H9 (cell line): ENCODE measurements at regions not wholly inside any gene's neighbourhood (a gene's known extent, or its start where the extent isn't known, plus 50 kb on each side); places are given as distances from the start of the nearest gene placed in this dataset.

Source experiments
- DNase-seq: peaks from one replicate; pipeline ENCODE4 v3.0.0-alpha.2; 2017
- H2AFZ ChIP-seq: one replicate; pipeline ENCODE4 v1.6.1; 2013; ENCODE audit warnings: mild to moderate bottlenecking, low read length, control low read depth, moderate library complexity
- H2AK5ac ChIP-seq: 2 replicates; pipeline ENCODE4 v1.6.1; 2013; ENCODE audit warnings: low read length, control low read depth, mixed read lengths; ENCODE audit not compliant: insufficient read length
- H2BK120ac ChIP-seq: one replicate; pipeline ENCODE4 v1.6.1; 2013; ENCODE audit warnings: low read depth, mild to moderate bottlenecking, low read length, control low read depth, inconsistent platforms; ENCODE audit not compliant: poor library complexity, severe bottlenecking
- H2BK12ac ChIP-seq: 2 replicates; pipeline ENCODE4 v1.6.1; 2013; ENCODE audit warnings: low read length, control low read depth, mixed read lengths, low read depth; ENCODE audit not compliant: insufficient read length
- H2BK15ac ChIP-seq: 2 replicates; pipeline ENCODE4 v1.6.1; 2013; ENCODE audit warnings: low read depth, low read length, control low read depth
- H2BK20ac ChIP-seq: one replicate; pipeline ENCODE4 v1.6.1; 2013; ENCODE audit warnings: low read depth, mild to moderate bottlenecking, low read length, control low read depth, inconsistent platforms; ENCODE audit not compliant: poor library complexity, severe bottlenecking
- H2BK5ac ChIP-seq: 2 replicates; pipeline ENCODE4 v1.6.1; 2013; ENCODE audit warnings: low read length, control low read depth, mixed read lengths; ENCODE audit not compliant: insufficient read length
- H3K14ac ChIP-seq: 2 replicates; pipeline ENCODE4 v1.6.1; 2013; ENCODE audit warnings: low read length, control low read depth; ENCODE audit not compliant: insufficient read depth
- H3K18ac ChIP-seq: 2 replicates; pipeline ENCODE4 v1.6.1; 2013; ENCODE audit warnings: low read depth, mild to moderate bottlenecking, mixed read lengths, low read length, control low read depth; ENCODE audit not compliant: insufficient read length
- H3K23ac ChIP-seq: 2 replicates; pipeline ENCODE4 v1.6.1; 2013; ENCODE audit warnings: low read length, control low read depth, mixed read lengths, low read depth; ENCODE audit not compliant: insufficient read length
- H3K23me2 ChIP-seq: 2 replicates; pipeline ENCODE4 v1.6.1; 2013; ENCODE audit warnings: low read depth, mild to moderate bottlenecking, mixed read lengths, low read length, control low read depth; ENCODE audit not compliant: insufficient read length, poor library complexity, severe bottlenecking
- H3K27ac ChIP-seq: 2 replicates; pipeline ENCODE4 v1.5.1; 2013; ENCODE audit warnings: low read length, control low read depth, mixed read lengths, low read depth; ENCODE audit not compliant: insufficient read length
- H3K27me3 ChIP-seq: 2 replicates; pipeline ENCODE4 v1.6.1; 2013; ENCODE audit warnings: low read length, control low read depth, inconsistent platforms; ENCODE audit not compliant: insufficient read depth
- H3K4ac ChIP-seq: 2 replicates; pipeline ENCODE4 v1.6.1; 2013; ENCODE audit warnings: low read depth, mild to moderate bottlenecking, control low read depth, inconsistent platforms, low read length, moderate library complexity
- H3K4me1 ChIP-seq: 2 replicates; pipeline ENCODE4 v1.6.1; 2013; ENCODE audit warnings: low read length, control low read depth, inconsistent platforms; ENCODE audit not compliant: insufficient read depth
- H3K4me2 ChIP-seq: 2 replicates; pipeline ENCODE4 v1.6.1; 2013; ENCODE audit warnings: low read length, control low read depth, mixed read lengths; ENCODE audit not compliant: insufficient read length, insufficient read depth
- H3K56ac ChIP-seq: 2 replicates; pipeline ENCODE4 v1.6.1; 2013; ENCODE audit warnings: low read depth, mild to moderate bottlenecking, mixed read lengths, low read length, control low read depth; ENCODE audit not compliant: insufficient read length
- H3K79me1 ChIP-seq: 2 replicates; pipeline ENCODE4 v1.6.1; 2013; ENCODE audit warnings: low read depth, mild to moderate bottlenecking, moderate library complexity, low read length, control low read depth, inconsistent platforms; ENCODE audit not compliant: insufficient read depth, poor library complexity, severe bottlenecking
- H3K79me2 ChIP-seq: 2 replicates; pipeline ENCODE4 v1.6.1; 2013; ENCODE audit warnings: low read length, control low read depth, inconsistent platforms; ENCODE audit not compliant: insufficient read depth
- H3K9ac ChIP-seq: 2 replicates; pipeline ENCODE4 v1.6.1; 2013; ENCODE audit warnings: low read length, control low read depth, mixed read lengths; ENCODE audit not compliant: insufficient read length; ENCODE audit errors: extremely low read depth
- H3K9me3 ChIP-seq: one replicate; pipeline ENCODE4 v1.6.1; 2013; ENCODE audit warnings: low read depth, low read length, inconsistent platforms; ENCODE audit not compliant: control insufficient read depth
- H3T11ph ChIP-seq: one replicate; pipeline ENCODE4 v1.6.1; 2013; ENCODE audit warnings: mild to moderate bottlenecking, low read length, control low read depth, inconsistent platforms
- H4K20me1 ChIP-seq: one replicate; pipeline ENCODE4 v1.6.1; 2013; ENCODE audit not compliant: control insufficient read depth, insufficient read length, insufficient read depth
- H4K5ac ChIP-seq: 2 replicates; pipeline ENCODE4 v1.6.1; 2013; ENCODE audit warnings: low read depth, mild to moderate bottlenecking, mixed read lengths, low read length, control low read depth; ENCODE audit not compliant: insufficient read length
- H4K8ac ChIP-seq: replicated peaks from 2 replicates; pipeline ENCODE4 v1.6.1; 2013; ENCODE audit warnings: low read length, control low read depth, mixed read lengths, low read depth; ENCODE audit not compliant: insufficient read length
- H4K91ac ChIP-seq: 2 replicates; pipeline ENCODE4 v1.6.1; 2013; ENCODE audit warnings: low read depth, mild to moderate bottlenecking, moderate library complexity, mixed read lengths, low read length, control low read depth; ENCODE audit not compliant: insufficient read length
- H3K27ac Mint-ChIP-seq, 3 experiments: 2 replicates in 2 of 3; 3 replicates in 1 of 3; pipeline ENCODE4 v1.8.0; 2020 to 2021; ENCODE audit warnings: mixed read lengths in 3 of 3, mild to moderate bottlenecking in 1 of 3, moderate library complexity in 1 of 3
- H3K27me3 Mint-ChIP-seq: 2 replicates; pipeline ENCODE4 v1.8.0; 2021; ENCODE audit warnings: low read depth, mild to moderate bottlenecking, moderate library complexity, mixed read lengths
- H3K36me3 Mint-ChIP-seq, 3 experiments: 2 replicates in 2 of 3; 3 replicates in 1 of 3; pipeline ENCODE4 v1.8.0; 2020 to 2021; ENCODE audit warnings: low read depth in 3 of 3, mixed read lengths in 3 of 3; ENCODE audit not compliant: insufficient read depth in 1 of 3
- H3K4me1 Mint-ChIP-seq, 2 experiments: 2 replicates each; pipeline ENCODE4 v1.8.0; 2020; ENCODE audit warnings: mixed read lengths in 2 of 2
- H3K4me3 Mint-ChIP-seq, 2 experiments: 2 replicates in 1 of 2; 3 replicates in 1 of 2; pipeline ENCODE4 v1.8.0; 2020 to 2021; ENCODE audit warnings: mild to moderate bottlenecking in 2 of 2, mixed read lengths in 2 of 2, moderate library complexity in 1 of 2
- H3K9me3 Mint-ChIP-seq, 2 experiments: 2 replicates in 1 of 2; 3 replicates in 1 of 2; pipeline ENCODE4 v1.8.0; 2020; ENCODE audit warnings: mild to moderate bottlenecking in 2 of 2, mixed read lengths in 2 of 2, moderate library complexity in 1 of 2
- WGBS: extraction: QIAGEN DNeasy Blood & Tissue Kit; methylation state at CpG from one replicate; pipeline ENCODE4 v1.1.7; 2013; ENCODE audit warnings: missing lambda C conversion rate, low lambda C conversion rate, mixed read lengths; ENCODE audit not compliant: insufficient read length; ENCODE audit errors: extremely low coverage; 5-methylcytosine and 5-hydroxymethylcytosine counted together
- TF ChIP-seq, protein P1 (sequence below): fragments of 200-600 bp; sonication (generic); conservative IDR thresholded peaks from 3 replicates; pipeline ENCODE4 v1.8.0; 2021; ENCODE audit warnings: antibody characterized with exemption, mild to moderate bottlenecking

- no peak overlapping the region for H2BK120ac ChIP-seq
- H3K4me1 Mint-ChIP-seq, result no peaks in the 10 kb centered on the region; a peak in 1 of 4 replicates
- H3K23me2 ChIP-seq, result no peaks in the 10 kb centered on the region
- no peak overlapping the region for H2BK12ac ChIP-seq
- H3K9ac ChIP-seq, result no peak overlapping the region
- no peak overlapping the region for H3K27ac ChIP-seq
- no peak overlapping the region for H4K5ac ChIP-seq
- H2AFZ ChIP-seq, result no peak overlapping the region
- H2BK15ac ChIP-seq, result no peak overlapping the region
- H3K27me3 Mint-ChIP-seq, result no peaks in the 10 kb centered on the region
- no peak overlapping the region for H4K91ac ChIP-seq
- TF ChIP-seq, protein P1, sequence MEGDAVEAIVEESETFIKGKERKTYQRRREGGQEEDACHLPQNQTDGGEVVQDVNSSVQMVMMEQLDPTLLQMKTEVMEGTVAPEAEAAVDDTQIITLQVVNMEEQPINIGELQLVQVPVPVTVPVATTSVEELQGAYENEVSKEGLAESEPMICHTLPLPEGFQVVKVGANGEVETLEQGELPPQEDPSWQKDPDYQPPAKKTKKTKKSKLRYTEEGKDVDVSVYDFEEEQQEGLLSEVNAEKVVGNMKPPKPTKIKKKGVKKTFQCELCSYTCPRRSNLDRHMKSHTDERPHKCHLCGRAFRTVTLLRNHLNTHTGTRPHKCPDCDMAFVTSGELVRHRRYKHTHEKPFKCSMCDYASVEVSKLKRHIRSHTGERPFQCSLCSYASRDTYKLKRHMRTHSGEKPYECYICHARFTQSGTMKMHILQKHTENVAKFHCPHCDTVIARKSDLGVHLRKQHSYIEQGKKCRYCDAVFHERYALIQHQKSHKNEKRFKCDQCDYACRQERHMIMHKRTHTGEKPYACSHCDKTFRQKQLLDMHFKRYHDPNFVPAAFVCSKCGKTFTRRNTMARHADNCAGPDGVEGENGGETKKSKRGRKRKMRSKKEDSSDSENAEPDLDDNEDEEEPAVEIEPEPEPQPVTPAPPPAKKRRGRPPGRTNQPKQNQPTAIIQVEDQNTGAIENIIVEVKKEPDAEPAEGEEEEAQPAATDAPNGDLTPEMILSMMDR, result no peak
- H3K79me1 ChIP-seq, result no peaks in the 10 kb centered on the region
- H4K20me1 ChIP-seq, result no peaks in the 10 kb centered on the region
- no peaks in the 10 kb centered on the region for H3K4me1 ChIP-seq
- no CpG with 5 or more reads among the region's 1 CpG for WGBS
- no peak overlapping the region for H3K4ac ChIP-seq
- no peak overlapping the region for H2BK20ac ChIP-seq
- H3K9me3 ChIP-seq, result no peaks in the 10 kb centered on the region
- no peaks in the 10 kb centered on the region for H3K27me3 ChIP-seq
- no peak overlapping the region for H3K4me3 Mint-ChIP-seq
- H2BK5ac ChIP-seq, result no peak overlapping the region
- DNase-seq, result no peak
- H3K4me2 ChIP-seq, result no peak overlapping the region
- H3T11ph ChIP-seq, result no peak overlapping the region
- H4K8ac ChIP-seq, result no peak overlapping the region
- H3K56ac ChIP-seq, result no peak overlapping the region
- no peaks in the 10 kb centered on the region for H3K36me3 Mint-ChIP-seq
- no peak overlapping the region for H3K27ac Mint-ChIP-seq
- no peak overlapping the region for H3K14ac ChIP-seq
- no peak overlapping the region for H2AK5ac ChIP-seq
- no peaks in the 10 kb centered on the region for H3K79me2 ChIP-seq
- no peaks in the 10 kb centered on the region for H3K9me3 Mint-ChIP-seq
- no peak overlapping the region for H3K18ac ChIP-seq
- H3K23ac ChIP-seq, result no peak overlapping the region
These were observed 532.6 kb downstream of the KCNT2 start for GRCh38 chr1:196075621-196076020.
